Sciatic nerve (tissue), 2 donors: ENCODE measurements at regions not wholly inside any gene's neighbourhood (a gene's known extent, or its start where the extent isn't known, plus 50 kb on each side); places are given as distances from the start of the nearest gene placed in this dataset.

Experiments
- ATAC-seq: fragments of 200-7000 bp; cut with Tn5 transposase; one replicate; pipeline ENCODE4 v1.9.1; 2020; ENCODE audit warnings: mild to moderate bottlenecking, moderate library complexity
- DNase-seq: peaks from one replicate; pipeline ENCODE4 v3.0.0-alpha.2; 2020; ENCODE audit warnings: low spot score
- intact Hi-C: fragments of 100-400 bp; cut with DNase I; formaldehyde crosslinking; loops from one replicate; pipeline ENCODE4 v1.14.2; 2022
- donor health status: DM: no; HTN: no; CAD: no.
- donor health status: DM: no; HTN: no; CAD: no.

GRCh38 chr12:113697651-113698509, 226.2 kb upstream of the LHX5 start:
- no peak for DNase-seq
- intact Hi-C loops: no loop called here
- ATAC-seq: no peak

DNA sequence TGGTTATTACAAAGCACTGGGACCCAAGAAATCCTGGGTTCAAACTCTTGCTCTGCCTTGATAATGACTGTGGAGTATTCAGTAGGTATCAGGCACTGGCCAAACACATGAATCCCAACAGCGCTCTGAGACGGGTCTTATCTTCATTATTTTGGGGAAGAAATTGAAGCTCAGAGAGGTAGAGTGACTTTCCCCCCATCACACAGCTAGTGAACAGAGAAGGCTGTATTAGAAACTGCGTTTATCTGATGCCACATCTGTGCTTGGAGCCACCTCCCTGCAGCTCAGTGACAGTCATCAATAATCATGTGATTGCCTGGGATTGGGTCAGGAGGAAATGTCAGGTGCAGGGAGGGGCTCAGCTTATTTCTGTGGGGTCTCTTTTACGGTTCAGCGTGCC, 225.4 kb upstream of the LHX5 start:
- intact Hi-C loops: no loop called here
- DNase-seq (no peak), ATAC-seq (no peak)

DNA sequence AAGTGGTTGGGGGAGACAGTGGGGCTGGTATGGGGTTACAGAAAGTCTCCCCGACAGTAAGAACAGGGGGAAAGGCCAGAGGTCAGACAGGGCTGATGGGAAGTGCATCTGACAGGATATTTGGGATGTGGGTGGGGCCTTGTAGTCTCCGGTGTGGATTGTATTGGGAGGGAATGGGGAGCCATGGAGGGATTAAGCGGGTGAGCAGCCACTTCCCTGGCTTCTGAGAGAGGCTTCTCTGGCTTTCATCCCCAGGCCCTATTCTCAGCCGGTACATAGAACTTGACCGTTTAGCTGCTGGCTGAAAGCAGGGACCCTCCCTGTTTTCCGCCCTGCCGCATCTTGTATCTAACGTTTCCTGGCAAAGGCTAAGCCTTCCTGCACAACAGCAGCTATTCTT, 222.0 kb upstream of the LHX5 start:
- ATAC-seq (no peak), DNase-seq (no peak)
- intact Hi-C loops: no loop called here

DNA sequence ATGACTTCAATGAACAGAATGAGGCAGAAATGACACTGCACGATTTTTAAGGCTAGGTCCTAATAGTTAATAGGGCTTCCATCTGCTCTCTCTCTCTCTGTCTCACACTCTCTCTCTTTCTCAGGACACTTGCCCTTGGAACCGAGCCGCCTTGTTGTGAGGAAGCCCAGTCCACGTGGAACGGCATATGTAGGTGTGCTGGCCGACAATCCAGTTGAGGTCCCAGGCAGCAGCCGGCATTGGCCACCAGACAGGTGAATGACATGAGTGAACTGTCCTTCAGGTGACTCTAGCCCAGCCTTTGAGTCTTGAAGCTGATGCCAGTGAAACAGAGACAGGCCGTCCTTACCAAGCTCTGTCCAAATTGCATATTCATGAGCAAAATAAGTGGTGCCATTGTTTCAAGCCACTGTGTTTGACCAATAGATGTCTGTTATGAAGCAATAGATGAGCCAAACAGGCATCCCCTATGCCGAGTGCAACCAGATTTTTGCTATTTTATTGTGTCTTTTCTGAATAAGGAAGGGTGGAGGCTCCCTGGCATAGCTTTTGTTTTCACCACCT, 217.5 kb upstream of the LHX5 start:
- no peak for ATAC-seq
- no peak for DNase-seq
- intact Hi-C loops: no loop called here

GRCh38 chr12:113688313-113688712, 216.6 kb upstream of the LHX5 start:
- ATAC-seq (no peak), DNase-seq (no peak)
- intact Hi-C loops: no loop called here

DNA sequence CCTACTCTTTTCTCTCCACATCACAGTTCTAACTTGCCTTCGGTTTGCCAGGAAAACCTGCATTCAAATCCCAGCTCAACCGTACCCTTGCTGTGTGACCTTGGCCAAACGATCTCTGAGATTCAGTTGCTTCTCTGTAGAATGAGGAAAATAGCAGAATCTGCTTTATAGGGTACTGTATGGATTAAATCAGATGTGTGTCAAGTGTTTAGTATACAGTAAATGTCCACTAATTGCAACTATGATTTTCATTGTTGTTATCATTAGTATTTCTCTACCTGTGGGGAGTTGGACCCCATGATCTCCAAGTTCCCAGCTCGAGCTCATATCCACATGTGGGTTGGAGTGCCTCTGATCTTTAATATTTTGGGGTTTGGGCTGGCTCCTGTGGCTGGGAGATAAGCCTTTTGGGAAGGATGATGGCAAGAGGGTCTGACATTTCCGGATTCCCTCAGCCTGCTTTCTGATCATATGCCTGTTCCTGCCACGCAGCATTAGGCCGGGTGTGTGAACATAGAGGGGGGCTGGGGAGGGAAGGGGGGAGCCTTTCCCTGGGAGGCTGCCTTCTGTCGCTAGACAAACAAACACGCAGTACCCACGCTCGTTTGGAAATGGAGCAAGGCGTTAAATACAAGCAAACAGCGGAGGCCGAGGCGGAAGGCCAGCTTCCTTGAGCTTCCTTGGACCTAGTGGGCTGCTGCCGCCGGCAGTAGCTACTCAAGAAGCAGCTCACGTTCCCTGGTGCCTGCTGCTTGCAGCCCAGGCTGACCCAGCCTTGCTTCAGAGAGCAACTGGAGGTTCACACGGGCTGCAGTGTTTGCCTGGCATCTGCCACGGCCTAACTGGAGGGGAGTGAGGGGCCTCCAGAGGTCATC, 213.5 kb upstream of the LHX5 start:
- DNase-seq (no peak), ATAC-seq (no peak)
- intact Hi-C loops: no loop called here

- ATAC-seq (no peak), DNase-seq (no peak)
- intact Hi-C loops: no loop called here
Measured at GRCh38 chr12:113684053-113684907, 212.6 kb upstream of the LHX5 start.

DNA sequence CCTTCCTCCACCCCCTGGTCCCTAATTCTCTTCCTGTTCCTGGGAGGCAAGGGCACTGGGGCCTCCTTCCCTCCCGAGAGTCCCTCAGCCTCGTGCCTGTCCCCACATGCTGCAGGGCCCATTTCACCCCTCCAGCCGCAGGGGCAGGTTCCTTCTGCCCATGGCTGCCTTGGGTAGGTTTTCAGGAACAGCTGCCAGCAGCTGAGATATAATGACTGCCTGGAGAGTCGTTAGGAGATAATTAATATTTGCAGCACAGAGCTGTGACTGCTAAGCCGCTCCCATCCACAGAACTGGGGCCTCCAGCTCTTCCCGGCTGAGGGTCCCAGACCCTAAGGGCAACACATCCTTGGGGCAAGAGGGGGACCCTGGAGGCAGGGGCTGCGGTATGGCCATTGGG, 211.9 kb upstream of the LHX5 start:
- DNase-seq: no peak
- no peak for ATAC-seq
- intact Hi-C loops: no loop called here

GRCh38 chr12:113680868-113681267, 209.2 kb upstream of the LHX5 start:
- intact Hi-C loops: no loop called here
- ATAC-seq (no peak), DNase-seq (no peak)

DNA sequence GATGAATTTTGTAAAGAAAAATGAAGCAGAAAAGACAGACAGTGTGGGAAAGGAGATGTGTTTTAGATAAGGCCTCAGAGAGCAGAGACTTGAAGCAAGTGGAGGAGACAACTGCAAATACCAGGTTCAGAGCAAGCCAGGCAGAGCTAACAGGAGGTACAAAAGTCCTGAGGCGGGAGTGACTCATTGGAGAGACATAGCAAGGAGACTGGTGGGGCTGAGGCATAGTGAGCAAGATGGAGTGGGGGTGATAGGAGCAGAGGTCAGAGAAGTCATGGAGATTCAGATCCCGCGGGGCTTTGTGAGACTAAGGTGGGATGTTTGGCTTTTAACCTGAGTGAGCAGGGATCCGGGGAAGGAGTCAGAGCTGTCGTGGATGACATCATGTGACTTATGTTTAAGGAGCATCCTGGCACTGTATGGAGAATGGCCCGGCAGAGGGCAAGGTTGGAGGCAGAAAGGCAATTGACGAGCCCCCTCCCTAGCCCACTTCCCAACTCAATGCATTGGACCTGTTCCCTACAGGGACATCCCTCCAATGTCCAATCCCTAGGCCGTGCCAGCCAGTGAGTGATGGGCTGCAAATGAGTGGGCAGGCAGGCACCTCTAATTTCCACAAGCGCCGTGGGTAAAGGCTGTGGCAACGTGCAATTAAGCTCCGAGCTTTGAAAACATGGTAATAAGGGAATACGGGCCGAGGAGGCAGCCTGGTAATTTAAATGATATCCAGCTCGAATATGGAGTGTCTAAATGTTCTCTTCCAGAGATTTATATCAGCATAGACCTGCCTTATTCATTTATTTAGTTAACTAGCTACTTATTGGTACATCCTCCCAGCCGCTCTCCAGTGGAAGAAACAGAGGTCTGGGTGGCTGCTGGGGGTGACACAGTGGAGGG, 206.8 kb upstream of the LHX5 start:
- ATAC-seq (no peak), DNase-seq (no peak)
- intact Hi-C loops: no loop called here

GRCh38 chr12:113676547-113676946, 204.9 kb upstream of the LHX5 start:
- ATAC-seq (no peak), DNase-seq (no peak)
- intact Hi-C loops: no loop called here

- intact Hi-C loops: no loop called here
- ATAC-seq: no peak
- DNase-seq: no peak
Measured at GRCh38 chr12:113676117-113676516, 204.4 kb upstream of the LHX5 start.

DNA sequence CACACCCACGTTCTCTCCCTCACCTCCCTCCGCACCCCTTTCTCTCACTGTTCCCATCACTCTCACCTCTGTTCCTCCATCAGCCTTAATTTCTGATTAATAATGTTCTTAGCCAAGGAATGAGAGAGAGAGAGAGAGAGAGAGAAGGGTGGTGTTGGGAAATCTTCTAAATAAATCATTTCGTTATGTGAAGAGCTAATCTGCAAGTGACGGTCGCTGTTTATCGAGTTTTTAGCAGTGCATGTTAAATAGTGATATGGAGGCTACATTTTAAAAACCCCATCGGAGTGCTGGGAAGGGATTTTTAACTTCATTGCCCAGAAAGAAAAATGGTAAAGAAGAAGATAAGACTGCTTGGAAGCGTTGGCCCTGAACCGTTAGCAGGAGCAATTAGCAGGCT, 203.3 kb upstream of the LHX5 start:
- ATAC-seq (no peak), DNase-seq (no peak)
- intact Hi-C loops: no loop called here

GRCh38 chr12:113674302-113674701, 202.6 kb upstream of the LHX5 start:
- ATAC-seq (no peak), DNase-seq (no peak)
- intact Hi-C loops: no loop called here

- intact Hi-C loops: no loop called here
- ATAC-seq (no peak), DNase-seq (no peak)
Measured at GRCh38 chr12:113673458-113674238, 202.0 kb upstream of the LHX5 start.

- no peak for ATAC-seq
- intact Hi-C loops: no loop called here
- no peak for DNase-seq
Measured at GRCh38 chr12:113670742-113671141, 199.1 kb upstream of the LHX5 start.

DNA sequence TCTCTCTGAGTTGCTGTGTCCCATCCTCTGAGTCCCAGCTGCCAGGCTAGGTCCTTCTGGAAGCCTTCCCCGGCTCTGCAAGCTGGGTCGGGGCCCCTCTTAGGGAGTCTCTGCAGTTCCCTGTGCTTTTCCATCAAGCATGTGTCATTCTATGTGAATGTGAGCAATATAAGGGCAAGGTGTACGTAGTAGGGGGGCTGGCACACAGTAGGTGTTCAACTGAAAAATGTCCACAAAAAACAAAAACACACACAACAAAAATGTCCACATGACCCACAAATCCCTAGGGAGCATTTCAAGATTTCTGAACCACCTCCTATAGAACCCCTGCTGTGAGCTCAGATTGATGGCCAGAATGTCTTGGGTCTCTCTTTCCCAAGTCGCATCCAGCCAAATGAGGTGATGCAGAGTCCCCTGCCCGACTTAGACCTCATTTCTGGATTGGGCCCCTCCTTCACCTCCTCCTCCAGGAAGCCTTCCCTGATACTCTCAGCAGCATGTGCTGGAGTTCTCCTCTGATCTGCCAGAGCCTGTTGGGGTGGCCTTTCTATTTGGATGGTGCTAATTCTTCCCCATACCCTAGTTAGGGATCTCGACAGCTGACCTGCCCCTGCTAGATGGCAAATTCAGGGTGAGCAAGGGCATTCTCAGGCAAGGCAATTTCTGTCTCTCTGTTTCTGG, 196.1 kb upstream of the LHX5 start:
- DNase-seq: no peak
- ATAC-seq: no peak

More for the DNA sequence above, 196.1 kb upstream of the LHX5 start:
- intact Hi-C loops: no loop called here
